NCI-H226 (cell line): ENCODE measurements at regions not wholly inside any gene's neighbourhood (a gene's known extent, or its start where the extent isn't known, plus 50 kb on each side); places are given as distances from the start of the nearest gene placed in this dataset.
"Not testable (repeated sequence)": the region's sequence is repeated elsewhere in the genome, so short reads cannot be mapped to it uniquely, and the experiment has no call there.

Experiments
- DNase-seq: peaks from one replicate; pipeline ENCODE4 v3.0.0-alpha.2; 2015

DNA sequence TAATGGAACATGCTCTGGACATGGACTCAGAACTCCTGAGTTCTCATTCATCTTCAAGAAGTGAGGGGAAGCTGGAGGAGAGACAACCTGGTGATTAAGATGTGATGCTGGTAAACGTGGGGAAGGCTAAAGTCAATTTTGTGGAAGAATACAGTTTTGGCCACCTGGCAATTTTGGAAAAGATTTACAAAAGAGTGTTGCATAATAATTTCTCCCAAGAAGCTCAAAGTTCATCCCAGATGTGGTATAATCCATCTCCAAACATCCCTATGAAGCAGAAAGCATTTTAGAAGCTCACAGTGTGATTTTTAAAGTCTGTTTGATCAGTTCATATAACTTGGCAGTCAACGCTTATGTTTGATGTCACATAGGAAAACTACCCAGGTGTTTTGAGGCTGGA lies 208.7 kb downstream of the LMX1A start:
- no peak for DNase-seq

GRCh38 chr1:165144757-165145397 lies 211.6 kb downstream of the LMX1A start:
- peak; percentile 7 for DNase-seq

- no peak for DNase-seq
These were observed 213.0 kb downstream of the LMX1A start for GRCh38 chr1:165143437-165144065.

GRCh38 chr1:165138960-165139359 lies 217.6 kb downstream of the LMX1A start:
- DNase-seq = no peak

DNA sequence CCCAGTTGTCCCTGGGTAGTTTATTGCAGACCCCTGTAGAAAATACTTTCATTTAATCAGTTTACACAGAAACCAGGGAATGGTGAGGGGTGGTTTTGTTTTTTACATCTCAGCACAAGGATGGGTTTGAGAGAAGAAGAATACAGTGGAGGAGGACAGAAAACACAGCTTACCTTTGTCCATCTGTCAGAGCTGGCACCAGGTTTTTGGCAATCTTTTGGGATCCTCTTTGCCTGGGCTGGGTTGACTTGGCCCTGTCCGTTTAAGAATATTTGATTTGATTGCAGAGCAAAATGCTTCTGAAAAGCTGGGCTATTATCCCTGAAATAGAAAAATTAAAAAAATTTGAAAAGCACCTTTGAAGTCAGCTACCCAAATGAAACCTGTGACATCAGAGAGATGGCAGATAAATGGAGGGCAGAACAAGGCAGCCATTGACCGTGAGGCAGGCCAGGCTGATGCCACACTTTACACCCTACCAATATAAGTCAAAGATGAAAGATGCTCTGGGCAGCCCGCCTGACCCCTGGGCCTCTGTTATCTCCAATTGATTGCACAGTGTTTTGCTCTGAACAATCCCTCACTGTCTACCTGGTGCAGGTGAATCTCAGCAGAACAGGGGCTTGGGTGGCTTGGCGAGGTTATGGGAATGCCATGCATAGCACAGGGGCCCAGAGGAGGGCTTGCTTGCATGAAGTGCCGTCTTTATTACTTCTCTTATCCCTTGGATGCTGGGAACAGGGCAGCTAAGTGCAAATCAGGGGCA lies 218.8 kb downstream of the LMX1A start:
- DNase-seq = no peak

- DNase-seq = no peak
These were observed 222.1 kb downstream of the LMX1A start for GRCh38 chr1:165134431-165134830.

- DNase-seq = peak; percentile 18
These were observed 226.8 kb downstream of the LMX1A start for GRCh38 chr1:165129568-165130164.

- no peak for DNase-seq
These were observed 231.7 kb downstream of the LMX1A start for GRCh38 chr1:165124772-165125171.

DNA sequence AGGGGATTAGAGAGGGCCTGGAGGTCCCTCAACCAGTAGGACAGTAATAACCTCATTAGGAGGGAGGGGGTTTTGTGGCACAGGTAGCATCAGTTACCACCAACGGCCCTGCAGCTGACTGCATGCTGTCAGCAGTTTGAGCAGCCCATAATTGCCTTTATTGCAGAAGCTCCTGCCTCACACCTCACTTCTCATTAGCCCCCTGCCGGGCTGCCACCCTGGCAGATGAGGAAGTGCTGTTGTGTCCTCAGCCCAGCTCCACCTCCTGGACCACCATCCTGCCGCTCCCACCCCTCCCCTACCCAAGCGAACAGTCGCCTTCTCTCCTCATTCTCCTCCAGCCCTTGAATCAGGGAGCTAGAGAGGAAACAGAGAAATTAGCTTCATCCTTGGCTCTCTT lies 237.4 kb downstream of the LMX1A start:
- DNase-seq = no peak

- DNase-seq = no peak
These were observed 239.0 kb downstream of the LMX1A start for GRCh38 chr1:165117482-165117881.

DNA sequence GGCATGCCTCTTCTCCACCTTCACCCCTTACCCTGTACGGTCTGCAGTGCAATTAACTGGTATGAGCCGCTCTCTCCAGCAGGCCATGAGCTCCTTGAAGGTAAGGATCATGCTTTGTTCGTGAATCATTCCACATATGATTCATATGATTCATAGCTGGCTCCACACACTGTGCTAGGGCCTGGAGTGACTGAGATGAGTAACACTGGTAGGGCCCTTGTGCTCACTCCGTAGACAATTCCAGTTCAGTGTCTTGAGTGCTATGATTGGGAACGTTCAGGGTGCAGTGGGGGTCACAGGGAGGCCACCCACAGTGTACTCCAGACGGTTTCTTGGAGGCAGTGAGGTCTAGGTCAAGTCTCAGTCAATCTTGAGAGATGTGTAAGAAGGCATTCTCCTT lies 239.8 kb downstream of the LMX1A start:
- peak; percentile 70 for DNase-seq

DNA sequence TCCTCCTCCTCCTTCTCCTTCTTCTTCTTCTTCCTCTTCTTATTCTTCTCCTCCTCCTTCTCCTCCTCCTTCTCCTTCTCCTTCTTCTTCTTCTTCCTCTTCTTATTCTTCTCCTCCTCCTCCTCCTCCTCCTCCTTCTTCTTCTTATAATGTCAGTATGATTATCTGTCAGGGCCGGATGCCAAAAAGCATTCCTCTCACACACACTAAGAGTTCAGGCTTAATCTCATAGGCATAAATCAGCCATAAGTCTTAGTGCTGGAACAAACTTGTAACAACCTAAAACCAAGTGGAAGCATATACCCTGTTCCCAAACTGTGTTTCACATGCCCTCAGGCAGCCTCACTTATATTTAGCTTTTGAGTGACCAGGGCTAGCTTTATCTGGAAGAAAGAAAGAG lies 240.3 kb downstream of the LMX1A start:
- DNase-seq = no peak

DNA sequence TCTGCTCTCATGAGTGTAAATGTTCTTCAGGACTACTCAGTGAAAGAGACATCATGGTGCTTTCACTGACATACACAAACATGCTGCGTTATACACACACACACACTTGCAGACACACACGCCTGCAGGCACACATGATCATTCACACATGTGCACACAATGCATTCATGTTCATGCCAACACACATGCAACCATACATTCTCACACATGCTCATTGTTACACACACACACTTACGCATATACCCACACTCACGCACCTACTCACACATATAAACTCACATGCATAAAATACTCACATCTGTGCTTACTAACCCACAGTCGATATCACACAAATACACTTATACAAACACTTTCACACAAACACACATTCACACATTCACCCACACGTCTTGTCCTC lies 241.6 kb downstream of the LMX1A start:
- no peak for DNase-seq

DNA sequence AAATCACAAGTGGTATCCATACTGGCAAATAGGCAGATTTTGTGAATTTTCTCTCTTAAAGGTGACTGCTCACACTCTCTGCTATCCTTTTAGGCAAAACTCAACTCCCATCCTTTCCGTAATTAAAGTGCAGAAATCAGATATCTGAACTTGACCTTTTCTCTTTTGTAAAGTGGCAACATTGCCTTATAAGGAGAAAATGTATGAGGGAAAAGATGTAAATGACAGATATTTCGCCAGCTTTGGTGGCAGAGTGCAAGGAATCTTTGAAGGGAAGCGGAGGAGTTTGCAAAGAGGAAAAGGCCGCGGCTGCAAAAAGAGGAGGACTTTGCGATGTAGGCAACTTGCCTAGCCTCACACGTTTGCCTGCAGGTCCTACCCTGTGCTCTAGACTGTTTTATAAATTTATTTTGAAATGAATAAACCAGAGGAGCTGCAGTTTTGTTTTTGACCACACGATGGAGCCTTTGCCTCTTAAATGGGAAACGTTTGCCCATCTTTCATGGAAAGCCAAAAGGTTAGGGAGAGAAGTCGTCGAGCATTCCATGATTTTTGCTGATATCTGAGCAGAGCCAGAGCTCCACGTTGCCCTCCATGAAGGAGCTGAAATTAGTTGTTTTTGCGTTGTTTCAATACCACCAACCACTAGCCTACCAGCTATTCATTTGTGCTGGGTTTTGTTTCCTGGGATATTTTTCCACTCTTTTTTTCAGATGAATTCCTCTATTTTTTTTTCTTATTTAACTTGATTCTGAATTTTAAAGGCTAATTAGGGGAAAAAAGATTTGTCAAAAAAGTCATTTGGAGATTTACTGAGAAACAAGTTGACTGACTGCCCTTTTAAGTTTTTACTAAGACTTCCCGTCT lies 242.3 kb downstream of the LMX1A start:
- peak; percentile 7 for DNase-seq

GRCh38 chr1:165112260-165112659 lies 244.3 kb downstream of the LMX1A start:
- DNase-seq = no peak

GRCh38 chr1:165109013-165109412 lies 247.5 kb downstream of the LMX1A start:
- DNase-seq = no peak

GRCh38 chr1:165092542-165093162 lies 263.9 kb downstream of the LMX1A start:
- not testable (repeated sequence) for DNase-seq

DNA sequence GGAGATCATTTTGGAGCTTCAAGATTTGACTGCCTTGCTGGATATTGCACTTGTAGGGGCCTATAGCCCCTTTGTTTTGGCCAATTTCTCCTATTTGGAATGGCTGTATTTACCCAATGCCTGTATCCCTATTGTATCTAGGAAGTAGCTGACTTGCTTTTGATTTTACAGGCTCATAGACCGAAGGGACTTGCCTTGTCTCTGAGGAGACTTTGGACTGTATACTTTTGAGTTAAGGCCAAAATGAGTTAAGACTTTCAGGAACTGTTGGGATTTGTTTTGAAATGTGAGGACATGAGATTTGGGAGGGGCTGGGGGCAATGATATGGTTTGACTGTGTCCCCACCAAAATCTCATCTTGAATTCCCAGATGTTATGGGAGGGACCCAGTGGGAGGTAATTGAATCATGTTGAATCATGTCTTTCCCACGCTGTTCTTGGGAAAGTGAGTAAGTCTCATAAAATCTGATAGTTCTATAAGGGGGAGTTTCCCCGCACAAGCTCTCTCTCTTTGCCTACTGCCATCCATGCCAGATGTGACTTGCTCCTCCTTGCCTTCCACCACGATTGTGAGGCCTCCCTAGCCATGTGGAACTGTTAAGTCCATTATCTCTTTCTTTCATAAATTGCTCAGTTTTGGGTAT lies 276.1 kb downstream of the LMX1A start:
- no peak for DNase-seq

- no peak for DNase-seq
These were observed 278.1 kb downstream of the LMX1A start for GRCh38 chr1:165078391-165078790.

GRCh38 chr1:165075725-165076370 lies 280.7 kb downstream of the LMX1A start:
- no peak for DNase-seq
